SK-N-SH treated with all-trans-retinoic acid at 6 μM for 48 hours (cell line): ENCODE measurements at regions not wholly inside any gene's neighbourhood (a gene's known extent, or its start where the extent isn't known, plus 50 kb on each side); places are given as distances from the start of the nearest gene placed in this dataset.

Source experiments
- ATAC-seq: fragments of 200-7000 bp; cut with Tn5 transposase; 3 replicates; pipeline ENCODE4 v1.9.1; 2020; ENCODE audit warnings: mild to moderate bottlenecking, moderate library complexity
- ARNTL ChIP-seq: fragments of 450-650 bp; formaldehyde crosslinking; IDR thresholded peaks from 2 replicates; pipeline ENCODE4 v1.5.0; 2020; ENCODE audit warnings: low read depth, mild to moderate bottlenecking, moderate library complexity, borderline replicate concordance
- BACH2 ChIP-seq: fragments of 250-450 bp; sonication (Bioruptor Pico); IDR thresholded peaks from 2 replicates; pipeline ENCODE4 v1.9.0; 2021; ENCODE audit warnings: mild to moderate bottlenecking, borderline replicate concordance
- CREB5 ChIP-seq: fragments of 250-450 bp; sonication (Bioruptor Pico); IDR thresholded peaks from 2 replicates; pipeline ENCODE4 v1.5.1; 2020; ENCODE audit warnings: low read depth, mild to moderate bottlenecking, moderate library complexity
- CSDC2 ChIP-seq: fragments of 250-450 bp; sonication (Bioruptor Pico); IDR thresholded peaks from 2 replicates; pipeline ENCODE4 v1.5.0; 2020; ENCODE audit warnings: mild to moderate bottlenecking, moderate library complexity
- CSRNP3 ChIP-seq: fragments of 250-450 bp; sonication (Bioruptor Pico); IDR thresholded peaks from 2 replicates; pipeline ENCODE4 v1.5.1; 2021; ENCODE audit warnings: mild to moderate bottlenecking, moderate library complexity
- ESRRG ChIP-seq: fragments of 250-450 bp; sonication (Bioruptor Pico); IDR thresholded peaks from 2 replicates; pipeline ENCODE4 v1.6.1; 2021; ENCODE audit warnings: mild to moderate bottlenecking
- GLIS3 ChIP-seq: fragments of 250-450 bp; sonication (Bioruptor Pico); IDR thresholded peaks from 2 replicates; pipeline ENCODE4 v1.5.0; 2020; ENCODE audit warnings: mild to moderate bottlenecking, moderate library complexity
- ISL1 ChIP-seq: fragments of 250-450 bp; sonication (Bioruptor Pico); IDR thresholded peaks from 2 replicates; pipeline ENCODE4 v2.1.2; 2022; ENCODE audit warnings: mild to moderate bottlenecking, moderate library complexity
- PATZ1 ChIP-seq: fragments of 250-450 bp; sonication (Bioruptor Pico); IDR thresholded peaks from 2 replicates; pipeline ENCODE4 v1.8.0; 2020; ENCODE audit warnings: mild to moderate bottlenecking, moderate library complexity, borderline replicate concordance
- POU6F1 ChIP-seq: fragments of 250-450 bp; sonication (Bioruptor Pico); IDR thresholded peaks from 2 replicates; pipeline ENCODE4 v1.8.0; 2021; ENCODE audit warnings: low read depth, mild to moderate bottlenecking, moderate library complexity, borderline replicate concordance
- PPARA ChIP-seq: fragments of 250-450 bp; sonication (Bioruptor Pico); IDR thresholded peaks from 2 replicates; pipeline ENCODE4 v1.5.0; 2020; ENCODE audit warnings: mild to moderate bottlenecking, borderline replicate concordance
- RARB ChIP-seq: fragments of 250-450 bp; sonication (Bioruptor Pico); IDR thresholded peaks from 2 replicates; pipeline ENCODE4 v1.8.0; 2021; ENCODE audit warnings: mild to moderate bottlenecking, moderate library complexity
- SNAI2 ChIP-seq: fragments of 250-450 bp; sonication (Bioruptor Pico); IDR thresholded peaks from 2 replicates; pipeline ENCODE4 v1.5.0; 2020; ENCODE audit warnings: mild to moderate bottlenecking, moderate library complexity
- TCF4 ChIP-seq: fragments of 250-450 bp; sonication (Bioruptor Pico); IDR thresholded peaks from 2 replicates; pipeline ENCODE4 v1.8.0; 2021; ENCODE audit warnings: mild to moderate bottlenecking, moderate library complexity, borderline replicate concordance
- TOX ChIP-seq: fragments of 250-450 bp; sonication (Bioruptor Pico); IDR thresholded peaks from 2 replicates; pipeline ENCODE4 v1.8.0; 2021; ENCODE audit warnings: mild to moderate bottlenecking, moderate library complexity, borderline replicate concordance
- TSHZ2 ChIP-seq: fragments of 250-450 bp; sonication (Bioruptor Pico); IDR thresholded peaks from 2 replicates; pipeline ENCODE4 v1.5.0; 2020; ENCODE audit warnings: mild to moderate bottlenecking, moderate library complexity
- ZC3H10 ChIP-seq: fragments of 250-450 bp; sonication (Bioruptor Pico); IDR thresholded peaks from 2 replicates; pipeline ENCODE4 v1.5.1; 2021; ENCODE audit warnings: mild to moderate bottlenecking, moderate library complexity
- ZFP30 ChIP-seq: fragments of 450-650 bp; formaldehyde crosslinking; IDR thresholded peaks from 2 replicates; pipeline ENCODE4 v1.5.0; 2022; ENCODE audit warnings: mild to moderate bottlenecking, moderate library complexity
- ZNF565 ChIP-seq: fragments of 450-650 bp; formaldehyde crosslinking; conservative IDR thresholded peaks from 2 replicates; pipeline ENCODE4 v1.5.0; 2020; ENCODE audit warnings: low read depth, mild to moderate bottlenecking, moderate library complexity
- ZNF70 ChIP-seq: fragments of 450-650 bp; formaldehyde crosslinking; IDR thresholded peaks from 2 replicates; pipeline ENCODE4 v1.5.0; 2020; ENCODE audit warnings: mild to moderate bottlenecking, moderate library complexity
- ZNF8 ChIP-seq: fragments of 450-650 bp; formaldehyde crosslinking; IDR thresholded peaks from 2 replicates; pipeline ENCODE4 v1.5.0; 2020; ENCODE audit warnings: mild to moderate bottlenecking, moderate library complexity

GRCh38 chr11:112639469-112639868 lies 321.8 kb upstream of the NCAM1 start:
- TF ChIP-seq ESRRG (CRISPR knock-in tag) (no peak), CSRNP3 (CRISPR knock-in tag) (no peak)
- ATAC-seq, result no peak

- TF ChIP-seq PATZ1 (no peak), ARNTL (CRISPR knock-in tag) (no peak), ISL1 (CRISPR knock-in tag) (no peak)
- ATAC-seq, result no peak
Measured at GRCh38 chr11:112643416-112643815, 317.8 kb upstream of the NCAM1 start.

- no peak for ATAC-seq
- no peak for TF ChIP-seq ZC3H10 (CRISPR knock-in tag)
- TF ChIP-seq PATZ1, result no peak
- no peak for TF ChIP-seq ZNF70 (CRISPR knock-in tag)
Measured at GRCh38 chr11:112644410-112645131, 316.6 kb upstream of the NCAM1 start.

- ATAC-seq, result no peak
- no peak for TF ChIP-seq ZFP30
- no peak for TF ChIP-seq ARNTL (CRISPR knock-in tag)
- TF ChIP-seq TCF4 (CRISPR knock-in tag), result no peak
- no peak for TF ChIP-seq ZNF565 (CRISPR knock-in tag)
- TF ChIP-seq GLIS3 (CRISPR knock-in tag), result no peak
- no peak for TF ChIP-seq TSHZ2 (CRISPR knock-in tag)
- TF ChIP-seq POU6F1 (CRISPR knock-in tag), result no peak
- TF ChIP-seq ISL1 (CRISPR knock-in tag), result no peak
- no peak for TF ChIP-seq CSDC2
- no peak for TF ChIP-seq ZNF70 (CRISPR knock-in tag)
- no peak for TF ChIP-seq TOX (CRISPR knock-in tag)
- TF ChIP-seq BACH2 (CRISPR knock-in tag), result no peak
- TF ChIP-seq CSRNP3 (CRISPR knock-in tag), result no peak
- no peak for TF ChIP-seq RARB (CRISPR knock-in tag)
- no peak for TF ChIP-seq SNAI2 (CRISPR knock-in tag)
- TF ChIP-seq ZNF8, result no peak
- TF ChIP-seq CREB5 (CRISPR knock-in tag), result no peak
- TF ChIP-seq ZC3H10 (CRISPR knock-in tag), result no peak
- TF ChIP-seq PPARA, result no peak
Measured at GRCh38 chr11:112649856-112650255, 311.4 kb upstream of the NCAM1 start.
